ENCODE measurements at regions not wholly inside any gene's neighbourhood (a gene's known extent, or its start where the extent isn't known, plus 50 kb on each side); places are given as distances from the start of the nearest gene placed in this dataset.
"Not testable (repeated sequence)": the region's sequence is repeated elsewhere in the genome, so short reads cannot be mapped to it uniquely, and the experiment has no call there.

DNA sequence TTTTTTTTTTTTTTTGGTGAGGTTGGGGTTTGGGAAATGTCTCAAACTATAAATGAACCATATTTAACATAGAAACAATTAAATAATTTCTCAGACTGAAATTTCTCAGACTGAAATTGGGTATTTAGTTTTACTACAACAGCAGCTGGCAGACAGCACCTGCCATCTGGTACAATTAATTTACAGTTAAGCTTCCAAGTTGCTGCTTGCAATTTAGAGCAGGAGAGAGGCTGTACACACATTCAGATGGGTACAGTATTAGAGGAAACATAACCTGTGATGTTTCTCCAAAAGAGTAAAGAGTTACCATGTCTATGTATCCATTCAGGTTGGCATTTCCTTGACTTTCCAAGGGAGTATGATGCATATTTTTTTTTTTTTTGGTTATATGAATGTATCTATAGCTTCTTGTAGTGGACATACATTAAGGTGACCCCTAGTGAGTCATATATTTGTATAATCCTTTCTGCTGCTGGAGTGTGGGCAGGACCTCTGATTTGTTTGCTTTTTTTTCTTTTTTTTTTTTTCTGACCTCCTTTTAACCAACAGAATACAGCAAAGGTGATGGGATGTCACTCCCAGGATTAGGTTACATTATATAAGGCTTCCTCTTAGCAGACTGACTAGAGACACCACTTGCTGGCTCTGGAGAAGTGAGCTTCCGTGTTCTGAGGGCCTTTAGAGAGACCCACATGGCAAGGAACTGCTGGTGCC lies 201.7 kb downstream of the PTH2R start:
- DNase-seq: no peak

DNA sequence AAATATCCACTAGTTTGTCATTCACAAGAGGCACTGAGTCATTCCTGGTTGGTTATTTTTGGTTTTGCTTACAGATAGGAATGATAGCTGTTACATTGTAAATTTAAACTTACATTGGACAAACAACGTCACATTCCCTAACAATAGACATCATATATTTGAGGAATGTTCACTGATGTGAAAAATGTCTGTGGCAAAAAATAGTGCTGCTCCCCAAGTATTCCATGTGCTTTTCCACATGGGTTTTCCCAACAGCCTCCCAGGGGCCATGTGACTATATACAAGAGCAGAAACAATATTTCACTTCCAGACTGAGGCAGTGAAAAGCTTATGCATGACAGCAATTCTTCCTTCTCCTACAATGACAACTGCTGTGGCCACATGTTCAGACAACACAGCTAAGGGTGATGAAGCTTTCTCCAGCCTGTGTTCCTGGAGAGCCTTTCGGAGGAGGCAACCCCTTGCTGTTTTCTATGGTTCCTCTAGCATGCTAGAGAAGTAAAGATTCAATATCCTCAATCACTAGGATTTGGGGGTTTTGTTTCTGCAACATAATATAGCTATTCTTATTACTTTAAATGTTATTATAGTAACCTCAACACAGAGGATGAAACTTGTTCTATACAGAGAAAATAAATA lies 202.7 kb downstream of the PTH2R start:
- DNase-seq: no peak

GRCh38 chr2:208615675-208616074 lies 209.1 kb downstream of the PTH2R start:
- DNase-seq: not testable (repeated sequence)

DNA sequence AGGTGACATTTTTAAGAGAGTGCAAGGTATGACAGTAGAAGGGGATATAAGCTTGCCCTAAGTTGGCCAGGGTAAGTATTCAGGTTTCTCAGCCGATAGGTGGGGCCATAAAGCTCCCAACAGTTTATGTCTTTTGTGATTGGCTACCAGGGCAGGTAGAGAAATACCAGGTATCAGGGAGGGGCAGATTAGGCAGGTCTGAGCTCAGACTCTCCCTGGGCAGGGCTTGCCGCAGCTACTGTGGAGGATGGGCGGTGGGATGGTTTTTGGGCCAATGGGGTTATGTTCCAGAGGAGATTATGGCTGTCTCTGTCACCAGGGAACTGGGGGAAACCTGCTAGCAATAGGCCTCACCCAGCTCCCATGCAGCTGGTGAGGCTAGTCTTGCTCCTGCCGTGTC lies 211.6 kb downstream of the PTH2R start:
- DNase-seq: no peak

- DNase-seq: no peak
Observed at GRCh38 chr2:208619993-208620392, 213.4 kb downstream of the PTH2R start.

DNA sequence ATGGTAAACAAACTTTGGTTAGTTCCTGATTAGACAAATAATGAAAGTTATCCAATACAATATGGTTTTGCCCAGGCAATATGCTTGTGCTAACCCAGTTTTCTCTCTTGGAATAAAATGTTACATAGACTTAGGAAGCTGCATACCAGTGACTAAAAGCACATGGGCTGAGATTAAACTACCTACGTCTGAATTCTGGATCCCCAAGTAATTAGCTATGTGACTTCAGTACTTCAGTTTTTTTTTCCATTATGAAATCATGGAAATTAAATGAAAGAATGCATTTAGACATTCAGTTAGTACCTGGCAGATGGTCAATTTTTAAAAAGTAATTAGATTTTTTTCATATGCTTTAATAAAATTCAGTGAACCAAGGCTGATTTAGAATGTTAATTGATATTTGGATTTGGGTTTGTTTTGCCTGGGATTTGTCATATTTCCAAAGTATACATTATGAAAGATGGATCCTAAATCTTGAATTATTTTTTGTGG lies 213.9 kb downstream of the PTH2R start:
- no peak for DNase-seq

GRCh38 chr2:208627110-208627884 lies 220.7 kb downstream of the PTH2R start:
- DNase-seq: no peak

DNA sequence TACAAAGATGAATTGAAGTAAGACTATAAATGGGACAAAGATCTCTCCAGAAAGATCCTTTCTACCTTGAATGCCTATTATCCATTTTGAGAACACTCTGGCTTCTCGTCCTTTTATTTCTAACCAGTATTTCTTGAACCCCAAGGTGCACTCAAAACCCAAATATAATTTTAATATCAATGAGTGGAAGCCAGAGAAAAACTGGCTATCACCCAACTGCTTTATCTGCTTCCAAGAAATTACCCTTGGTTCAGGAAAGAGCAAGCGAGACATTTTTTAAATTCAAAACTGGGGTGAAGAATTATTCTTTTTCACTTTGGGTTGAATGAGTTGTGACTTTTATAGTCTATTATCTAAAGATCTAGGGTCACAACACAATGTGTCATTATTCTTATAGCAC lies 221.3 kb downstream of the PTH2R start:
- DNase-seq: no peak

DNA sequence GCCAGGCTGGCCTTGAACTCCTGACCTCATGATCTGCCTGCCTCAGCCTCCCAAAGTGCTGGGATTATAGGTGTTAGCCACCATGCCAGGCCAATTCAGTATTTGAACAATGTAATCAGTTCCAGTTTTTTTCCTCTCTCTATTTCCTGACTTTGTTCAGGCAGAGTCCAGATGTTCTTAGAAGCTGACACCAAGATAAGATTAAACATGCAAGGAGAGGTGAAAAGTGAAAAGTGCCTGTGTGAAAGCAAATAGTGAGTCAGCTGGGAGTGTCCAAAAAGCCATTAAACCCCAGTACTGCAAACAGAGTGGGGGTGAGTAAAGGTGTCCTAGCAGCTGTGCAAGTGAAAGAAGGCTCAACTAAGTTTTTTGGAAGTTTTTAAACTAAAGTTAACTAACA lies 231.5 kb downstream of the PTH2R start:
- DNase-seq: no peak

- DNase-seq: no peak
Observed at GRCh38 chr2:208642125-208642779, 235.7 kb downstream of the PTH2R start.

- DNase-seq: no peak
Observed at GRCh38 chr2:208643145-208643544, 236.6 kb downstream of the PTH2R start.

- no peak for DNase-seq
Observed at GRCh38 chr2:208645226-208645625, 238.6 kb downstream of the PTH2R start.

DNA sequence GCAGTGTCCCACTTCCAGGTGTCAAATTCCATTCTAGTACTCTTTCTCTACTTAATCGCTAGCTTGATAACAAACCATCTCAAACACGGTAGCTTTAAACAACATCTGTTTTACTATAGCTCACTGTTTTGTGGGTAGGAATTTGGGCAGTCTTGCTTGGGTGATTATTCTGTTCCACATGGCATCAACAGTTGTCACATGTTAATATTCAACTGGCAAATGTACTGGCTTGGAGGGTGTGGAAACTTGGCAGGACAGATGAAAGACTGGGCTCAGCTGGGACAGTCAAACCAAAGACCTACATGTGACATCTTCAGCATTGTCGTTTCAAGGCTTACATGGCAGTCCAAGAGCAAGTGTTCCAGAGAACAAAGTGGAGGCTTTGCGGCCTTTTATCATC lies 241.8 kb downstream of the PTH2R start:
- no peak for DNase-seq

GRCh38 chr2:208653383-208653782 lies 246.8 kb downstream of the PTH2R start:
- no peak for DNase-seq

DNA sequence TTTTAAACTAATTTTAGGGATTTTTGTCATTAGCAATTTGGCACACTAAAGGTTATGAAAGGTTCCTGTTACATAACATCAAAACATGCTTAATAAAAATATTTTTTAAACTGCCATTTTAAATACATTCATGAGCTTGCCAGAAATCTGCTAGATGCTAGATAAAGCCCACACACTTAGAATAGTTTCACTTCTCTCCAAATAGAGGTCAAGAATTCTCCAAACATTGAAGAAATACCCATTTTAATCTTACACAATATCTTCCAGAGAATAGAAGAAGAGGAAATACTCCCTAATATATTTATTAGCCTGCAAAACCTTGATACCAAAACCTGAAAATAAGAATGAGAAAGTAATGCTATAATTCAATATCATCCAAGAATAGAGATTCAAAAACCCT lies 247.5 kb downstream of the PTH2R start:
- DNase-seq: no peak

GRCh38 chr2:208657468-208657867 lies 250.9 kb downstream of the PTH2R start:
- no peak for DNase-seq

GRCh38 chr2:208669394-208669793 lies 262.8 kb downstream of the PTH2R start:
- no peak for DNase-seq

- DNase-seq: no peak
Observed at GRCh38 chr2:208671284-208671683, 264.7 kb downstream of the PTH2R start.

DNA sequence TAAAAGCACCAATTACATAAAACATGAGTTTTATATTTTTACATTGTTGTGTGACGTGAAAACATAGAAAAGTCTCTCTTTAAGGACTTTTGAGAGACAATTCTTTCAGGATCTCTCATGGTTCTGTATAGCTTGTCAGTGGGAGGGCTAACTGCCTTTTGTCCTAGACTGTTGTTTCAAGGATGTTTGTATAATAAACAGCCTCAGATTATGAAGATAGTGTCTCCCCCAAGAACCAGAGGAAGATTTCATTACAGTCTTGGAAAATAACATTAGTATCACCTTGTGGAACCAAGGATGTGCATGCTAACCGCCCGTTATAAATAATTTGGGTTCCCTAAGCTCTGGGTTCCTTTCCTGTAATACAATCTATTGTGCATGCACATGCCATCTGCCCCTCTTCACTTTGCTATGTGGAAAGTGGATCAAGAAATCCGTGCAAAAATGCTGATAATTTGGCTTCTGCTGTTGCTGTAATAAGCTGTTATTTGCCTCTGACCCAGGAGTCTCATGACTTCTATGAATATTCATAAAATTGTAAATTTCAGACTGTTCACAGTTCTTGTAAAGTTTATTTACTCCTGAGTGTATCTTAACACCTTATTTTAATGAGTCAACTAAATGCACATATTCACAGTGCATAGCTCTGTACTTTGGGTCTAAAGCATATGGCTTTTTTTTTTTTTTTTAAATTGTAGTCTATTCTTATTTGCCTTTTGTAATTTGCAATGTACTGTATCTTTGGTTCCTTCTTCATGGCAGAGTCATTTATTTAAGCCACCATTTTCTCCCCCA lies 265.5 kb downstream of the PTH2R start:
- no peak for DNase-seq

GRCh38 chr2:208673631-208674030 lies 267.0 kb downstream of the PTH2R start:
- DNase-seq: no peak

- DNase-seq: no peak
Observed at GRCh38 chr2:208674919-208675318, 268.3 kb downstream of the PTH2R start.

- peak; percentile 28 for DNase-seq
Observed at GRCh38 chr2:208685929-208686328, 279.3 kb downstream of the PTH2R start.
